Smooth muscle cell (in vitro differentiated cells): ENCODE measurements at regions not wholly inside any gene's neighbourhood (a gene's known extent, or its start where the extent isn't known, plus 50 kb on each side); places are given as distances from the start of the nearest gene placed in this dataset.

Source experiments
- DNase-seq: peaks from one replicate; lab custom pipeline; 2025; ENCODE audit not compliant: unreplicated experiment; lab: John Stamatoyannopoulos, UW
- H2AFZ ChIP-seq: fragments of 200-600 bp; sonication (generic); 2 replicates; pipeline ENCODE4 v1.6.0; 2016; ENCODE audit warnings: antibody characterized with exemption, low read depth, mild to moderate bottlenecking
- H3F3A ChIP-seq: fragments of 200-600 bp; sonication (generic); 2 replicates; pipeline ENCODE4 v1.6.0; 2017; ENCODE audit warnings: antibody characterized with exemption, low read depth
- H3K27ac ChIP-seq: fragments of 200-600 bp; sonication (generic); 2 replicates; pipeline ENCODE4 v1.5.1; 2016; ENCODE audit warnings: low read depth, mild to moderate bottlenecking
- H3K27me3 ChIP-seq: fragments of 200-600 bp; sonication (generic); 2 replicates; pipeline ENCODE4 v1.6.1; 2016; ENCODE audit warnings: low read depth, mild to moderate bottlenecking
- H3K36me3 ChIP-seq: fragments of 200-600 bp; sonication (generic); 2 replicates; pipeline ENCODE4 v1.5.1; 2016; ENCODE audit warnings: low read depth
- H3K4me1 ChIP-seq: fragments of 200-600 bp; sonication (generic); 2 replicates; pipeline ENCODE4 v1.5.1; 2016; ENCODE audit warnings: low read depth
- H3K4me2 ChIP-seq: fragments of 200-600 bp; sonication (generic); 2 replicates; pipeline ENCODE4 v1.6.0; 2016; ENCODE audit warnings: mild to moderate bottlenecking
- H3K4me3 ChIP-seq: fragments of 200-600 bp; sonication (generic); 2 replicates; pipeline ENCODE4 v1.5.1; 2016; ENCODE audit warnings: mild to moderate bottlenecking
- H3K79me2 ChIP-seq: fragments of 200-600 bp; sonication (generic); 2 replicates; pipeline ENCODE4 v1.6.0; 2016; ENCODE audit warnings: low read depth, mild to moderate bottlenecking
- H3K9ac ChIP-seq: fragments of 200-600 bp; sonication (generic); 2 replicates; pipeline ENCODE4 v1.6.0; 2016; ENCODE audit warnings: low read depth
- H3K9me3 ChIP-seq: fragments of 200-600 bp; sonication (generic); replicated peaks from 2 replicates; pipeline ENCODE4 v1.5.1; 2016; ENCODE audit warnings: low read depth
- H4K20me1 ChIP-seq: fragments of 200-600 bp; sonication (generic); 2 replicates; pipeline ENCODE4 v1.6.0; 2016; ENCODE audit warnings: low read depth
- WGBS: methylation state at CpG from one replicate; pipeline ENCODE4 v1.1.7; 2016; ENCODE audit warnings: low lambda C conversion rate; 5-methylcytosine and 5-hydroxymethylcytosine counted together
- TF ChIP-seq, protein P1 (sequence below): fragments of 200-600 bp; sonication (generic); IDR thresholded peaks from 2 replicates; pipeline ENCODE4 v1.5.1; 2017; ENCODE audit warnings: borderline replicate concordance, mild to moderate bottlenecking, antibody characterized with exemption; ENCODE audit not compliant: insufficient read depth, poor library complexity, severe bottlenecking

DNA sequence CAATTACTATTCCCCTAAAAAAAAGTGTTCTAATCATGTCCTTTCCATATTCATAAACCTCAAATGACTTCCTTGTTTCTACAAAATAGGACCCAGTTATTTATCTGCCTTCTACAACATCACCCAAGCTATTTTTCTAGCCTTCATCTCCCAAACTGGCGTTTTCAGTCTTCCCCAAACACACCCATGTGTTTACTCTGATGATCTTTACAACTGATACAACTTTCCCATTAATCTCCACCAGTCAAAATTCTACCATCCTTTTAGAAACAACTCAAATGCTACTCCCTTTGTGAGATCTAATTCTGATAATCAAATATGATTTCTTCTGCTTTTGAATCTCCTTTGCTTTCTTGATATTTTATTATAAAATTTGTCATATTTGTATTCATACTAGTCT, 114.5 kb downstream of the DUSP6 start:
- H2AFZ ChIP-seq: no peak overlapping the region
- WGBS: 93% methylated on average over 1 of the region's 1 CpG
- H3K27ac ChIP-seq: peak overlapping the region; percentile 26

DNA sequence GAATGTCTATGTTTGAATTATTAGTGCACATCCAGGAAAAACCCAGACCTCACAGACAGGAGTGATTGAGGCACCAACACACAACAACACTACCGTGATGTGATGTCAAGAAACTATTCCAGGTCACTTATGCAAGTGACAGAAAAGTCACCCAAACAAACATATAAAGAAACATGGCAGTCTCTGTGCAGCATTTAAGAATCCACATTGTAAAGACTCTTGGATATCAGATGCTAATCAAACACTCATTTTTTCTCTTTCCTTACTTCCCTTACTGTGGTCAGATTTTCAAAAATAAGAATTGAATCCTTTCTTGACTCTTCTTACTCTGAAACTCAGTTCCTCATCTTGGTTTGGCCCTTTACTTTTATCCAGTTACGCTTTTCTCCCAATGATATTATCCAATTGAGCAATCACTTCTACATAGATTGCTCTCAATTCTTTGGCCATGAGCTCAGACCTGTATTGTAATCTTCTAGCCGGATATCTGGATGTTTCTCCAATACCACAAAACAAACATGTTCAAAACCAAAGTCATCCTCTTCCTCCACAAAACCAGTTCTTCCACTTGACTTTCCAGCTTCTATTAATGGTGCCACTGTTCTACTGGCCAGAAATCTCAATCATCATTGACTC, 115.4 kb downstream of the DUSP6 start:
- H3K4me3 ChIP-seq: no peak overlapping the region
- H3K4me1 ChIP-seq: no peaks in the 10 kb centered on the region
- DNase-seq: no peak
- H3K79me2 ChIP-seq: no peaks in the 10 kb centered on the region
- peak overlapping the region; percentile 26 for H3K27ac ChIP-seq
- H3K4me2 ChIP-seq: no peak overlapping the region
- no peak overlapping the region for H3K9ac ChIP-seq
- H3K27me3 ChIP-seq: no peaks in the 10 kb centered on the region
- WGBS: 59% methylated on average over 3 of the region's 3 CpGs
- TF ChIP-seq, protein P1, sequence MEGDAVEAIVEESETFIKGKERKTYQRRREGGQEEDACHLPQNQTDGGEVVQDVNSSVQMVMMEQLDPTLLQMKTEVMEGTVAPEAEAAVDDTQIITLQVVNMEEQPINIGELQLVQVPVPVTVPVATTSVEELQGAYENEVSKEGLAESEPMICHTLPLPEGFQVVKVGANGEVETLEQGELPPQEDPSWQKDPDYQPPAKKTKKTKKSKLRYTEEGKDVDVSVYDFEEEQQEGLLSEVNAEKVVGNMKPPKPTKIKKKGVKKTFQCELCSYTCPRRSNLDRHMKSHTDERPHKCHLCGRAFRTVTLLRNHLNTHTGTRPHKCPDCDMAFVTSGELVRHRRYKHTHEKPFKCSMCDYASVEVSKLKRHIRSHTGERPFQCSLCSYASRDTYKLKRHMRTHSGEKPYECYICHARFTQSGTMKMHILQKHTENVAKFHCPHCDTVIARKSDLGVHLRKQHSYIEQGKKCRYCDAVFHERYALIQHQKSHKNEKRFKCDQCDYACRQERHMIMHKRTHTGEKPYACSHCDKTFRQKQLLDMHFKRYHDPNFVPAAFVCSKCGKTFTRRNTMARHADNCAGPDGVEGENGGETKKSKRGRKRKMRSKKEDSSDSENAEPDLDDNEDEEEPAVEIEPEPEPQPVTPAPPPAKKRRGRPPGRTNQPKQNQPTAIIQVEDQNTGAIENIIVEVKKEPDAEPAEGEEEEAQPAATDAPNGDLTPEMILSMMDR: no peak
- H2AFZ ChIP-seq: no peak overlapping the region
- no peaks in the 10 kb centered on the region for H4K20me1 ChIP-seq
- H3K36me3 ChIP-seq: no peaks in the 10 kb centered on the region
- H3F3A ChIP-seq: no peaks in the 10 kb centered on the region
- H3K9me3 ChIP-seq: no peaks in the 10 kb centered on the region

More for the DNA sequence above, 114.5 kb downstream of the DUSP6 start:
- TF ChIP-seq, protein P1: no peak
- Histone ChIP-seq H3K4me2 (no peak overlapping the region), H4K20me1 (no peaks in the 10 kb centered on the region), H3F3A (no peaks in the 10 kb centered on the region), H3K4me1 (no peaks in the 10 kb centered on the region), H3K36me3 (no peaks in the 10 kb centered on the region), H3K27me3 (no peaks in the 10 kb centered on the region), H3K4me3 (no peak overlapping the region), H3K79me2 (no peaks in the 10 kb centered on the region), H3K9ac (no peak overlapping the region), H3K9me3 (no peaks in the 10 kb centered on the region)
- DNase-seq: no peak

DNA sequence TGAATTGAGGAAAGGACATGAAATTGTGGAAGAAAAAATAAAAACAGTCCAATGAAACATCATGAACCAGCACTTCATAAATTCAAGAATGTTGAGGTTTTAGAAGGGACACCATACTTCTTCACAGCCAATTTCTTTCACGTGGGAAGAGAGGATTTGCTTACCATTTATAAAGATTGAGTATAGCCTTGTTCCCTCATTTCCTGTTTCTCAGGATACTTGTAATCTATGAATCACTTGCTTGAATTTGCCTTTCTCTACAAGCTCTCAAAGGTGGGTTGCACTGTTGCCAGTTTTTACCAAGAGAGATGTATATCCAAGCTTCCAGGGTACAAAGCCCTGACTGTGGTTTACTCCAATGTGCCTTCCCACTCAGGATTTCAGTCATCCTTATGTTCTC, 116.1 kb downstream of the DUSP6 start:
- Histone ChIP-seq H3K4me1 (no peaks in the 10 kb centered on the region), H3K4me3 (no peak overlapping the region), H3K4me2 (no peak overlapping the region), H4K20me1 (no peaks in the 10 kb centered on the region), H3K36me3 (no peaks in the 10 kb centered on the region), H2AFZ (no peak overlapping the region), H3K27me3 (no peaks in the 10 kb centered on the region), H3K9me3 (no peaks in the 10 kb centered on the region), H3K27ac (peak overlapping the region; percentile 26), H3F3A (no peaks in the 10 kb centered on the region), H3K79me2 (no peaks in the 10 kb centered on the region), H3K9ac (no peak overlapping the region)
- TF ChIP-seq, protein P1: no peak
- no peak for DNase-seq
- 50% methylated on average over 1 of the region's 1 CpG for WGBS

DNA sequence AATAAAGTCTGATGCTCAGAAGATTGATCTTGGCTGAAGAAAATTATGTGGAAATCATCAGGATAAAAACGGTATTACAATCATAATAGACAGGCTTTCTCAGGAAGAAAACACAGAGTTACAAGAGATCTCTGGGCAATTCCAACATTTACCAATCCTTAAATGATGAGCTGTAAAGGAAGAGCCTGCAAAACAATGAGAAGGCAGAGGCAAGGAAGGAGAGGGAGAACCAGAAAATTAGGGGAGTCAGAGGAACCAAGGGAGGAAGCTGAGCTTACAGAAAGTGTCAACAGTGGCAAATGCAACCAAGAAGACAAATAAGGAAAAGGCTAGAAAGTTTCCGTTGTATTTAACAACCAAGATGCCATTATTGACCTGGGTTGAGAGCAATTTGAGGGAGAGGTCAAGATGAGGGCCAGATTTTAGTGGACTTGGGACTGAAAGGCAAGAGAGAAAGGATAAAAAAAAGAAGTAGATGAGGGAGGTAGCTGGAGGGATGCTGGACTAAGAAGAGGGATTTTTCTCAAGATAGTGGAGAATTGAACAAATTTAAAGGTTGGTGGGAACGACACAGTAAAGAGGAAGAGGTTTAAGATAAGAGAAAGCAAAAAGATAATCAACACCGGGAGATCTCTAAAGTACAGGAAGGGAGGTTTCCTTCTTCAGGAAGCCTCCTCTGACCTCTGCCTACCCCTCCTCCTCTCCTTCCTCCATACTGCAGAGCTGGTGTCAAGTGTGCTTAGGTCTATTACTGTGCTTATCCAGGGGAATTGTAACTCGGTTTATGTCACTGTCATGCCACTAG, 116.9 kb downstream of the DUSP6 start:
- Histone ChIP-seq H3K4me1 (no peaks in the 10 kb centered on the region), H2AFZ (peak overlapping the region; percentile 24), H3K27ac (no peak overlapping the region), H3K9ac (no peak overlapping the region), H3K36me3 (no peaks in the 10 kb centered on the region), H3F3A (no peaks in the 10 kb centered on the region), H3K79me2 (no peaks in the 10 kb centered on the region), H3K27me3 (no peaks in the 10 kb centered on the region), H4K20me1 (no peaks in the 10 kb centered on the region), H3K9me3 (no peaks in the 10 kb centered on the region), H3K4me2 (no peak overlapping the region), H3K4me3 (no peak overlapping the region)
- 53% methylated on average over 5 of the region's 5 CpGs for WGBS
- DNase-seq: no peak
- TF ChIP-seq, protein P1: no peak
